Transverse colon (tissue), 4 donors: ENCODE measurements at regions not wholly inside any gene's neighbourhood (a gene's known extent, or its start where the extent isn't known, plus 50 kb on each side); places are given as distances from the start of the nearest gene placed in this dataset.

Source experiments
- DNase-seq: peaks from one replicate; pipeline ENCODE4 v3.0.0-alpha.2; 2019
- H3K27ac ChIP-seq, 4 donors: fragments of 200-600 bp; sonication (generic); 2 replicates each; pipeline ENCODE4 v1.5.1; 2016 to 2018; ENCODE audit warnings: inconsistent platforms in 4 of 4
- H3K27me3 ChIP-seq: fragments of 200-600 bp; sonication (generic); 2 replicates; pipeline ENCODE4 v1.5.1; 2017; ENCODE audit warnings: inconsistent platforms
- H3K36me3 ChIP-seq, 4 donors: fragments of 200-600 bp; sonication (generic); 2 replicates each; pipeline ENCODE4 v1.5.1; 2017 to 2019; ENCODE audit warnings: inconsistent platforms in 4 of 4
- H3K4me1 ChIP-seq, 4 donors: fragments of 200-600 bp; sonication (generic); 2 replicates each; pipeline ENCODE4 v1.5.1; 2017 to 2020; ENCODE audit warnings: inconsistent platforms in 4 of 4
- H3K4me3 ChIP-seq, 4 donors: fragments of 200-600 bp; sonication (generic); 1 replicate in 1 of 4; 2 replicates in 3 of 4; pipeline versions ENCODE4 v1.5.1 to v1.6.1; 2017 to 2019; ENCODE audit warnings: inconsistent platforms in 4 of 4
- H3K9me3 ChIP-seq, 2 donors: fragments of 200-600 bp; sonication (generic); 2 replicates each; pipeline ENCODE4 v1.5.1; 2017 to 2019; ENCODE audit warnings: inconsistent platforms in 2 of 2
- CTCF ChIP-seq, 5 experiments: fragments of 200-600 bp in 3 of 5; fragments of 450-650 bp in 2 of 5; sonication (generic) in 3 of 5; IDR thresholded peaks; 1 replicate in 2 of 5; 2 replicates in 3 of 5; pipeline ENCODE4 v1.5.1; 2016 to 2017; ENCODE audit warnings: antibody characterized with exemption in 5 of 5, inconsistent platforms in 3 of 5, mild to moderate bottlenecking in 2 of 5, moderate library complexity in 1 of 5
- EP300 ChIP-seq: sonication (generic); formaldehyde crosslinking; IDR thresholded peaks from one replicate; pipeline ENCODE4 v1.6.1; 2017; ENCODE audit warnings: antibody characterized with exemption, low read depth
- POLR2A ChIP-seq: fragments of 450-650 bp; IDR thresholded peaks from one replicate; pipeline ENCODE4 v1.6.1; 2016; ENCODE audit warnings: antibody characterized with exemption, mild to moderate bottlenecking, moderate library complexity
- POLR2AphosphoS5 ChIP-seq, 3 donors: sonication (generic); formaldehyde crosslinking; IDR thresholded peaks; one replicate each; pipeline ENCODE4 v1.6.1; 2016; ENCODE audit warnings: antibody characterized with exemption in 3 of 3
- WGBS, 2 donors: methylation state at CpG; one replicate each; pipeline ENCODE4 v1.1.5; 2018; ENCODE audit warnings: low coverage in 1 of 2; 5-methylcytosine and 5-hydroxymethylcytosine counted together
- in situ Hi-C, 4 donors: fragments of 200-750 bp; cut with MboI; loops; one replicate each; pipeline versions ENCODE4 v1.15.0 to v1.15.1; 2017; ENCODE audit warnings: low sequenced_read_pairs in 3 of 4, low pct_ligation_motif_present in 1 of 4, low pct_unique_long_range_greater_than_20kb in 1 of 4
- intact Hi-C: fragments of 100-400 bp; cut with DNase I; formaldehyde crosslinking; loops from one replicate; pipeline ENCODE4 v1.15.1; 2023; ENCODE audit warnings: low total_unique reads

- DNase-seq = no peak
- no peak for TF ChIP-seq POLR2AphosphoS5 (IDR thresholded peaks at IDR 0.05)
- no peak for TF ChIP-seq CTCF (IDR thresholded peaks at IDR 0.05)
- no peak for TF ChIP-seq POLR2A
- TF ChIP-seq EP300 = no peak
- H3K4me1 ChIP-seq = peaks cover 0 to 11% (median 0%) of the 10 kb centered on the region in 4 donors
- in situ Hi-C loops (loop anchor here in 1 of 4 donors (25.0 kb wide), 1 partner anchor 181 kb away; the partner anchor contains the start of gene NFKBIA), intact Hi-C loops (no loop called here)
- no peak overlapping the region for H3K27ac ChIP-seq
- 0 to 63% methylated on average over 1 to 2 of the region's 2 CpGs for WGBS, 2 donors
- no peaks in the 10 kb centered on the region for H3K9me3 ChIP-seq
- H3K4me3 ChIP-seq = no peak overlapping the region
- no peaks in the 10 kb centered on the region for H3K36me3 ChIP-seq
- H3K27me3 ChIP-seq = no peaks in the 10 kb centered on the region
Observed at GRCh38 chr14:35231207-35231760, 60.9 kb upstream of the PSMA6 start.

GRCh38 chr14:35234012-35234805, 58.0 kb upstream of the PSMA6 start:
- Histone ChIP-seq H3K27ac (no peak overlapping the region), H3K9me3 (no peaks in the 10 kb centered on the region), H3K27me3 (no peaks in the 10 kb centered on the region), H3K4me1 (peaks cover 0 to 11% (median 0%) of the 10 kb centered on the region in 4 donors), H3K4me3 (no peak overlapping the region), H3K36me3 (no peaks in the 10 kb centered on the region)
- WGBS, 2 donors = 73 to 75% methylated on average over 6 of the region's 6 CpGs
- in situ Hi-C loops = loop anchor here in 1 of 4 donors (25.0 kb wide), 1 partner anchor 178 kb away; the partner anchor contains the start of gene NFKBIA
- no peak for TF ChIP-seq POLR2A
- no peak for TF ChIP-seq CTCF (IDR thresholded peaks at IDR 0.05)
- no peak for TF ChIP-seq EP300
- no peak for TF ChIP-seq POLR2AphosphoS5 (IDR thresholded peaks at IDR 0.05)
- no peak for DNase-seq
- intact Hi-C loops = no loop called here

- no peak overlapping the region for H3K27ac ChIP-seq
- no peaks in the 10 kb centered on the region for H3K27me3 ChIP-seq
- no peak for DNase-seq
- no peaks in the 10 kb centered on the region for H3K9me3 ChIP-seq
- in situ Hi-C loops (loop anchor here in 1 of 4 donors (25.0 kb wide), 1 partner anchor 176 kb away; the partner anchor contains the start of gene NFKBIA), intact Hi-C loops (no loop called here)
- no peaks in the 10 kb centered on the region for H3K36me3 ChIP-seq
- 97 to 98% methylated on average over 3 of the region's 3 CpGs for WGBS, 2 donors
- no peak overlapping the region for H3K4me3 ChIP-seq
- peaks cover 0 to 10% (median 0%) of the 10 kb centered on the region in 4 donors for H3K4me1 ChIP-seq
- no peak for TF ChIP-seq EP300
- no peak for TF ChIP-seq POLR2AphosphoS5 (IDR thresholded peaks at IDR 0.05)
- no peak for TF ChIP-seq POLR2A
- no peak for TF ChIP-seq CTCF (IDR thresholded peaks at IDR 0.05)
Observed at GRCh38 chr14:35235840-35236239, 56.3 kb upstream of the PSMA6 start.

GRCh38 chr14:35236806-35237205, 55.4 kb upstream of the PSMA6 start:
- DNase-seq = no peak
- WGBS, 2 donors = 91 to 92% methylated on average over 2 of the region's 2 CpGs
- Histone ChIP-seq H3K9me3 (no peaks in the 10 kb centered on the region), H3K4me3 (no peak overlapping the region), H3K27me3 (no peaks in the 10 kb centered on the region), H3K27ac (no peak overlapping the region), H3K4me1 (peaks cover 0 to 5% (median 0%) of the 10 kb centered on the region in 4 donors), H3K36me3 (no peaks in the 10 kb centered on the region)
- intact Hi-C loops = no loop called here
- TF ChIP-seq CTCF (IDR thresholded peaks at IDR 0.05) = no peak
- TF ChIP-seq EP300 = no peak
- no peak for TF ChIP-seq POLR2AphosphoS5 (IDR thresholded peaks at IDR 0.05)
- in situ Hi-C loops = loop anchor here in 1 of 4 donors (25.0 kb wide), 1 partner anchor 175 kb away; the partner anchor contains the start of gene NFKBIA
